Neural crest cell (in vitro differentiated cells): ENCODE measurements at regions not wholly inside any gene's neighbourhood (a gene's known extent, or its start where the extent isn't known, plus 50 kb on each side); places are given as distances from the start of the nearest gene placed in this dataset.

Experiments used
- DNase-seq: peaks from one replicate; pipeline ENCODE4 v3.0.0; 2021; ENCODE audit warnings: low read depth, mixed read lengths, low spot score
- H3K27ac Mint-ChIP-seq: one replicate; pipeline ENCODE4 v1.8.0; 2021; ENCODE audit warnings: mild to moderate bottlenecking, mixed read lengths; ENCODE audit not compliant: unreplicated experiment
- H3K27me3 Mint-ChIP-seq: 2 replicates; pipeline ENCODE4 v1.8.0; 2021; ENCODE audit warnings: low read depth, mild to moderate bottlenecking, mixed read lengths
- H3K36me3 Mint-ChIP-seq: 2 replicates; pipeline ENCODE4 v1.8.0; 2021; ENCODE audit warnings: low read depth, mild to moderate bottlenecking, mixed read lengths
- H3K4me1 Mint-ChIP-seq: 2 replicates; pipeline ENCODE4 v1.8.0; 2021; ENCODE audit warnings: mixed read lengths
- H3K4me3 Mint-ChIP-seq: one replicate; pipeline ENCODE4 v1.8.0; 2021; ENCODE audit warnings: mild to moderate bottlenecking, mixed read lengths
- H3K9me3 Mint-ChIP-seq: 2 replicates; pipeline ENCODE4 v1.8.0; 2021; ENCODE audit warnings: mixed read lengths
- CTCF ChIP-seq: fragments of 200-600 bp; sonication (generic); conservative IDR thresholded peaks from 2 replicates; pipeline ENCODE4 v1.5.0; 2021; ENCODE audit warnings: antibody characterized with exemption, mild to moderate bottlenecking

GRCh38 chr11:56849852-56850251, 101.4 kb upstream of the OR9G4 start:
- Mint-ChIP-seq H3K4me3 (no peak overlapping the region), H3K36me3 (no peaks in the 10 kb centered on the region), H3K27me3 (peaks cover 9% of the 10 kb centered on the region), H3K9me3 (peaks cover 3% of the 10 kb centered on the region), H3K27ac (no peak overlapping the region), H3K4me1 (no peaks in the 10 kb centered on the region)
- no peak for DNase-seq
- no peak for TF ChIP-seq CTCF

GRCh38 chr11:56849250-56849649, 100.8 kb upstream of the OR9G4 start:
- H3K4me3 Mint-ChIP-seq, result no peak overlapping the region
- no peak for DNase-seq
- no peaks in the 10 kb centered on the region for H3K4me1 Mint-ChIP-seq
- H3K27ac Mint-ChIP-seq, result no peak overlapping the region
- peaks cover 3% of the 10 kb centered on the region for H3K9me3 Mint-ChIP-seq
- H3K27me3 Mint-ChIP-seq, result peaks cover 9% of the 10 kb centered on the region
- no peaks in the 10 kb centered on the region for H3K36me3 Mint-ChIP-seq
- no peak for TF ChIP-seq CTCF

- H3K9me3 Mint-ChIP-seq, result peaks cover 3% of the 10 kb centered on the region
- H3K4me1 Mint-ChIP-seq, result no peaks in the 10 kb centered on the region
- TF ChIP-seq CTCF, result no peak
- H3K27ac Mint-ChIP-seq, result no peak overlapping the region
- no peaks in the 10 kb centered on the region for H3K36me3 Mint-ChIP-seq
- H3K4me3 Mint-ChIP-seq, result no peak overlapping the region
- no peak for DNase-seq
- peaks cover 5% of the 10 kb centered on the region for H3K27me3 Mint-ChIP-seq
Observed at GRCh38 chr11:56848141-56848809, 99.8 kb upstream of the OR9G4 start.

GRCh38 chr11:56846631-56847576, 98.4 kb upstream of the OR9G4 start:
- H3K27me3 Mint-ChIP-seq, result no peaks in the 10 kb centered on the region
- H3K27ac Mint-ChIP-seq, result no peak overlapping the region
- no peaks in the 10 kb centered on the region for H3K4me1 Mint-ChIP-seq

More at GRCh38 chr11:56846631-56847576, 98.4 kb upstream of the OR9G4 start:
- H3K36me3 Mint-ChIP-seq, result no peaks in the 10 kb centered on the region
- H3K4me3 Mint-ChIP-seq, result no peak overlapping the region
- peaks cover 3% of the 10 kb centered on the region for H3K9me3 Mint-ChIP-seq
- DNase-seq, result no peak
- no peak for TF ChIP-seq CTCF
